Common myeloid progenitor, CD34-positive (primary cell): ENCODE measurements at regions not wholly inside any gene's neighbourhood (a gene's known extent, or its start where the extent isn't known, plus 50 kb on each side); places are given as distances from the start of the nearest gene placed in this dataset.

ENCODE experiments used
- CTCF ChIA-PET: fragments of 350-600 bp; sonication (Branson Sonifier 250); formaldehyde crosslinking; loops from one replicate; lab custom pipeline; 2021; ENCODE audit warnings: antibody characterized with exemption; lab: Charles Lee
- POLR2A ChIA-PET: fragments of 350-600 bp; sonication (Branson Sonifier 250); formaldehyde crosslinking; loops from one replicate; lab custom pipeline; 2021; ENCODE audit warnings: antibody characterized with exemption; lab: Charles Lee
- DNase-seq, 3 donors: peaks; one replicate each; pipeline versions ENCODE4 v3.0.0 to v3.0.0-alpha.2; 2013
- H3K27ac ChIP-seq, 2 experiments: 1 replicate in 1 of 2; 2 replicates in 1 of 2; pipeline ENCODE4 v1.7.0; 2013; ENCODE audit warnings: inconsistent platforms in 2 of 2, low read length in 2 of 2, mild to moderate bottlenecking in 2 of 2, low read depth in 1 of 2, moderate library complexity in 1 of 2; ENCODE audit not compliant: severe bottlenecking in 2 of 2, insufficient read depth in 1 of 2, poor library complexity in 1 of 2
- H3K27me3 ChIP-seq, 5 experiments: replicated peaks in 2 of 5; 1 replicate in 3 of 5; 2 replicates in 2 of 5; pipeline versions ENCODE4 v1.6.1 to v1.7.0; 2013; ENCODE audit warnings: low read length in 4 of 5, mild to moderate bottlenecking in 2 of 5, moderate library complexity in 2 of 5, inconsistent platforms in 1 of 5; ENCODE audit not compliant: insufficient read depth in 5 of 5, control insufficient read depth in 4 of 5
- H3K36me3 ChIP-seq, 4 experiments: 1 replicate in 2 of 4; 2 replicates in 2 of 4; pipeline versions ENCODE4 v1.6.1 to v1.7.0; 2013; ENCODE audit warnings: low read length in 3 of 4, control low read depth in 1 of 4, mild to moderate bottlenecking in 1 of 4; ENCODE audit not compliant: control insufficient read depth in 4 of 4, insufficient read depth in 4 of 4
- H3K4me1 ChIP-seq, 4 experiments: 1 replicate in 3 of 4; 2 replicates in 1 of 4; pipeline versions ENCODE4 v1.6.1 to v1.7.1; 2013; ENCODE audit warnings: low read length in 3 of 4, mild to moderate bottlenecking in 3 of 4, control low read depth in 1 of 4, inconsistent platforms in 1 of 4, moderate library complexity in 1 of 4; ENCODE audit not compliant: control insufficient read depth in 4 of 4, insufficient read depth in 4 of 4; ENCODE audit errors: control extremely low read depth in 1 of 4
- H3K4me3 ChIP-seq, 7 experiments: 1 replicate in 4 of 7; 2 replicates in 3 of 7; pipeline versions ENCODE4 v1.5.1 to v1.7.0; 2013; ENCODE audit warnings: mild to moderate bottlenecking in 7 of 7, low read length in 6 of 7, moderate library complexity in 6 of 7, inconsistent platforms in 2 of 7, low read depth in 2 of 7, control low read depth in 1 of 7; ENCODE audit not compliant: insufficient read depth in 4 of 7, control insufficient read depth in 1 of 7; ENCODE audit errors: extremely low read depth in 1 of 7
- H3K9me3 ChIP-seq, 5 experiments: 1 replicate in 4 of 5; 2 replicates in 1 of 5; pipeline versions ENCODE4 v1.6.1 to v1.7.1; 2013; ENCODE audit warnings: low read length in 4 of 5, mild to moderate bottlenecking in 2 of 5, inconsistent platforms in 1 of 5, low read depth in 1 of 5, moderate library complexity in 1 of 5; ENCODE audit not compliant: control insufficient read depth in 4 of 5, insufficient read depth in 2 of 5; ENCODE audit errors: control extremely low read depth in 1 of 5
- WGBS: methylation state at CpG from one replicate; pipeline ENCODE4 v1.1.5; 2013; ENCODE audit not compliant: insufficient coverage; 5-methylcytosine and 5-hydroxymethylcytosine counted together

DNA sequence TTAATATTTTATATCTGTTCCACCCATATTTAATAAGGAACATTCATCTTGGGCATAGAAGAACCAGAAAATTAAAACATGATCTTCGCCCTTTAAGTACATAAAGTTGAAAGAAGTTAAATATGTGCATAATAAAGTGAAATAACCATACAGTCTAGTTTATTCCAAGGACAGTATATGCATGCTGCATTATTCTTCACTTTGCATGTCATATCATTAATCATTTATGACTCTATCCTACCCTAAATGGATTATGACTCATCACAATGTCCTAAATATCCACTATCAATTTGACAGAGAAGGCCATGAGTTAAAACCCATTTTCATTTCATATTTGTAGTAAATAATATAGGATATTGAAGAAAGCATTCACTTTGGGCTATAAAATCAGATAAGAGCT is 576.5 kb upstream of the GNPDA2 start:
- H3K9me3 ChIP-seq: no peaks in the 10 kb centered on the region
- ChIA-PET CTCF (no interaction called here), POLR2A (no interaction called here)
- no peak for DNase-seq
- no CpG with 5 or more reads among the region's 1 CpG for WGBS
- H3K27me3 ChIP-seq: no peaks in the 10 kb centered on the region
- H3K27ac ChIP-seq: no peak overlapping the region
- no peaks in the 10 kb centered on the region for H3K36me3 ChIP-seq
- no peak overlapping the region for H3K4me3 ChIP-seq
- H3K4me1 ChIP-seq: no peaks in the 10 kb centered on the region

DNA sequence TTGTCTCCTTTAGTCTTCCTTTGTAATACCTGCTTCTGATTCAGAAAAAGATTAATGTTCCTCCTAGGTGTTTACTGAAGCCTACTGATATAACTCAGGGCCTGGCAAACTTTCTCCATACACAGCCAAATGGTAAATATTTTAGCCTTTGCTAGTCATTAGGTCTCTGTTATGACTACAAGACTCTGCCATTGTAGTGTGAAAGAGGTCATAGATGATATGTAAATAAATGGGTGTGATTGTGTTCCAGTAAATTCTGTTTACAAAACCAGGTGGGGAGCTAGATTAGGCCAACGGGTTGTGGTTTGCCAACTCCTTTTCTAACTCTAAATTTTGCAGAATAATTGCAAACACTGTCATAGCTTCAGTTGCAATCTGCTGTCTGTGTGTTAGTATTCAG is 568.1 kb upstream of the GNPDA2 start:
- Histone ChIP-seq H3K4me3 (no peak overlapping the region), H3K4me1 (no peaks in the 10 kb centered on the region), H3K36me3 (no peaks in the 10 kb centered on the region), H3K9me3 (peaks cover 0 to 2% (median 0%) of the 10 kb centered on the region in 5 experiments), H3K27ac (no peak overlapping the region), H3K27me3 (no peaks in the 10 kb centered on the region)
- ChIA-PET CTCF (no interaction called here), POLR2A (no interaction called here)
- WGBS: no CpG with 5 or more reads among the region's 1 CpG
- no peak for DNase-seq

DNA sequence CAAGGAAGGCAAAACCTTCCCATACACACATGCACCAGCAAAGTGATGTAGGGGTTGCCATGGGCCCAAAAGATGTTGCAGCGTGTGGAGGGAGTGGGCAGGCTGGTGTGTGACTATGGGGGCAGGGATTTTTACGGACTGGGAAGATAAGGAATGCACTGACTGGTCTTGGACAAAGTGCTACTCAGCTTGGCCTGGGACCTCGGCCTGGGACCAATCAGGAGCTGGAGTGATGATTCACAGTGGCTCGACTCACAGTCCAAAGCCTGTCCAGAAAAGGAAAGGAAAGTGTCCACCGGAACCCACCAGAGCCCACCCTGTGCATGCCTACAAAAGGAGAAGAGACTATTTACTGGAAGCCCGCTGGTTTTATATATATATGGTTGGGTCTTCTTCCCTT is 567.0 kb upstream of the GNPDA2 start:
- Histone ChIP-seq H3K27ac (no peak overlapping the region), H3K27me3 (no peaks in the 10 kb centered on the region), H3K36me3 (no peaks in the 10 kb centered on the region), H3K4me1 (no peaks in the 10 kb centered on the region), H3K4me3 (no peak overlapping the region), H3K9me3 (peaks cover 0 to 2% (median 0%) of the 10 kb centered on the region in 5 experiments)
- CTCF ChIA-PET: no interaction called here
- WGBS: 88% methylated on average over 6 of the region's 6 CpGs
- DNase-seq: no peak
- POLR2A ChIA-PET: no interaction called here

DNA sequence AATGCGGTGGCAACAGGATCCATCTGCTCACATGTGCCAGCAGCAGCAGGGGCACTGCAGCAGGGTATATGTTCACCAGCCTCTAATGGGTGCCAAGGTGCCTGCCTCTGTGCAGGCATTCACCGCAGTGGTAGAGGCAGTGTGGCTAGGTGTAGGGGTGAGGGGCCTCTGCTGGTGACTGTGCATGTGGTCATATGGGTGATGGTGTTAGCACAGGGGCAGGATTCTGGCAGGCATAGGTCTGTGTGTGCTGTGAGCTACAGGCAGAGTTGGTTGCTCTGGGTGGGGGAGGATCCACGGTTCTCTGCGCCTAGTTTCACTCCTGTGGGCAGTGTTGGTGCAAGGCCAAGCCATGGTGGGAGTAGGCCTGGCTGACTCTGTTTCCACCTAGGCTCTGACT is 566.5 kb upstream of the GNPDA2 start:
- Histone ChIP-seq H3K4me1 (no peaks in the 10 kb centered on the region), H3K27ac (no peak overlapping the region), H3K36me3 (no peaks in the 10 kb centered on the region), H3K4me3 (no peak overlapping the region), H3K9me3 (peaks cover 0 to 2% (median 0%) of the 10 kb centered on the region in 5 experiments), H3K27me3 (no peaks in the 10 kb centered on the region)
- 97% methylated on average over 3 of the region's 4 CpGs for WGBS
- DNase-seq: no peak
- POLR2A ChIA-PET: no interaction called here
- CTCF ChIA-PET: no interaction called here

DNA sequence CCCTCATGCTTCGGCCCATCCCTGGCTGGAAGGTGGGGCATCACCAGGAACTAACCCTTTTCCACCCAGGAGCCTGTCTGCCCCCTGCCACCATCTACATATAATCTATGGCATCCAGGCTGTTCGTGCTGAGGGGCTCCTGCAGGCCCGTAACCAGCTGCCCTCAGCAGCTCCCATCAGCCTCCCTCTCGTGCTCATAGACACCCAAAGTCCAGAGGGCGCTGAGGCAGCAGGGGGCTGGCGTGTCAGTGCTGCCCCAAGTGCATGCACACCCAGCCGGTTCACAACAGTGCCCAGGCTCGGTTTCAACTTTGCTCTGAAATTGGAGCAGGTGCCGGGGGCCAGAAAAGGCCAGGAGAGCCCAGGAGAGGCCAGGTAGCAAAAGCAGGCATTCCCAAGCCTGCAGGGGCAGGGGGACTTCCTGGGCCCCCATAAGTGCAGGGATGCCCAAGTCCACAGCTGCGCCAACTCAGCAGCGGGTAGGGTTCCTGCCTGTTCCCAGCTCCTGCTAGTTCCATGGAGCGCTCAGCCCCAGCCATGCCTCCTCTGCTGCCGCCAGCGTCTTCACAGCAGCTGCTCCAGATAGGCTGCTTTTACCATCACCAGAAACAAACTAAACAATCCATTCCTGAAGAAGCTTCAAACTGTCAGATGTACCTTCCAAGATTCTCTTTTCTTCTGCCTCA is 558.2 kb upstream of the GNPDA2 start:
- ChIA-PET POLR2A (no interaction called here), CTCF (no interaction called here)
- no peak for DNase-seq
- Histone ChIP-seq H3K27ac (no peak overlapping the region), H3K27me3 (no peaks in the 10 kb centered on the region), H3K4me3 (no peak overlapping the region), H3K4me1 (no peaks in the 10 kb centered on the region), H3K9me3 (no peaks in the 10 kb centered on the region), H3K36me3 (no peaks in the 10 kb centered on the region)
- 92% methylated on average over 14 of the region's 14 CpGs for WGBS

DNA sequence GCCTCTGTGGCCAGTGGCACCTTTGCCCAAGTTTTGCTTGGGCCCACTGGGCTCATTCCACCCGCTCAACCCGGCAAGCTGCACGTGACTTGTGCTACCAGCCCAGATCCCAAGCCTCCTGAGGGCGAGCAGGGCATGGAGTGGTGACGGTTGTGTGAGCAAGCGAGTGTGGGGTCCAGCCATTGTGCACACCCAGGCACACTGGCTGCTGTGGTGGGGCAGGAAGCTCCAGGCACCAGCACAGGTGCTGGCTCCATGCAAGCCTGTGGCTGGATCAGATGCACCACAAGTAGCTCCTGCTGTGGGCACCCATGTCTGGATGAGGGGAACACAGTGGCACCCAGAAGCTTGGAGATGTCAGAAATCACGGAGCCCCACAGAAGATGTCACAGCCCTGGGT is 557.0 kb upstream of the GNPDA2 start:
- ChIA-PET CTCF (no interaction called here), POLR2A (no interaction called here)
- Histone ChIP-seq H3K36me3 (no peaks in the 10 kb centered on the region), H3K4me3 (no peak overlapping the region), H3K4me1 (no peaks in the 10 kb centered on the region), H3K27me3 (no peaks in the 10 kb centered on the region), H3K9me3 (no peaks in the 10 kb centered on the region), H3K27ac (no peak overlapping the region)
- DNase-seq: no peak
- 78% methylated on average over 7 of the region's 7 CpGs for WGBS

DNA sequence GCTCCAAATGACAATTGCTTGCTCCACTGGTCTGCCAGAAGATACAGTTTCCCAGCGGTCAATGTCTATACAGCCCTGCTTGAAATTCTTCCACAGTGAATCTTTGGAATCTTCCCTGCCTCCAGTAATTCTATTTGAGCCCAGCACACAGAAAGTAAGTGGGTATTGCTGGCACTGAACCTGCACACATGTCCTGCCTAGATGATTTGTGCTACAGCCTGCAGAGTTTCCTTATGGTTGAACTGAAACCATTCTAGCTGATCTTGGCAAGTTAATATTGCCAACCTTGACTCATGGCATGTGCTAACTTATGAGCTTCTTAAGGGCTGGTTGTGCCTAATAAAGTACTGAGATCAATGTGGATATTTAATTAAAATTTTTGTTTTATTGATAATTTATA is 553.8 kb upstream of the GNPDA2 start:
- no peak overlapping the region for H3K4me3 ChIP-seq
- CTCF ChIA-PET: interaction anchor here (0.6 kb wide), 1 partner anchor 42 kb away, joined by 3 read pairs; no protein-coding TSS in a partner anchor
- POLR2A ChIA-PET: no interaction called here
- DNase-seq: no peak
- 94% methylated on average over 1 of the region's 1 CpG for WGBS
- H3K27me3 ChIP-seq: no peaks in the 10 kb centered on the region
- no peaks in the 10 kb centered on the region for H3K9me3 ChIP-seq
- H3K27ac ChIP-seq: no peak overlapping the region
- H3K36me3 ChIP-seq: no peaks in the 10 kb centered on the region
- H3K4me1 ChIP-seq: no peaks in the 10 kb centered on the region
